ENCODE measurements at regions not wholly inside any gene's neighbourhood (a gene's known extent, or its start where the extent isn't known, plus 50 kb on each side); places are given as distances from the start of the nearest gene placed in this dataset.

- no peak for TF ChIP-seq CTCF (IDR thresholded peaks at IDR 0.05; ENCODE audit: insufficient read depth, low read length, poor library complexity, severe bottlenecking)
- H3K4me3 ChIP-seq (ENCODE audit: low read depth, low read length): no peak overlapping the region
- no peak for DNase-seq (ENCODE audit: low read depth)
- H3K27me3 ChIP-seq (ENCODE audit: control insufficient read depth, insufficient read depth, low read length): no peaks in the 10 kb centered on the region
- no peaks in the 10 kb centered on the region for H3K36me3 ChIP-seq (ENCODE audit: control insufficient read depth, insufficient read depth, low read length)
These were observed 492.0 kb upstream of the SULF2 start for GRCh38 chr20:48277266-48277665.

- TF ChIP-seq CTCF (IDR thresholded peaks at IDR 0.05; ENCODE audit: insufficient read depth, low read length, poor library complexity, severe bottlenecking): no peak
These were observed 490.7 kb upstream of the SULF2 start for GRCh38 chr20:48276021-48276342.

DNA sequence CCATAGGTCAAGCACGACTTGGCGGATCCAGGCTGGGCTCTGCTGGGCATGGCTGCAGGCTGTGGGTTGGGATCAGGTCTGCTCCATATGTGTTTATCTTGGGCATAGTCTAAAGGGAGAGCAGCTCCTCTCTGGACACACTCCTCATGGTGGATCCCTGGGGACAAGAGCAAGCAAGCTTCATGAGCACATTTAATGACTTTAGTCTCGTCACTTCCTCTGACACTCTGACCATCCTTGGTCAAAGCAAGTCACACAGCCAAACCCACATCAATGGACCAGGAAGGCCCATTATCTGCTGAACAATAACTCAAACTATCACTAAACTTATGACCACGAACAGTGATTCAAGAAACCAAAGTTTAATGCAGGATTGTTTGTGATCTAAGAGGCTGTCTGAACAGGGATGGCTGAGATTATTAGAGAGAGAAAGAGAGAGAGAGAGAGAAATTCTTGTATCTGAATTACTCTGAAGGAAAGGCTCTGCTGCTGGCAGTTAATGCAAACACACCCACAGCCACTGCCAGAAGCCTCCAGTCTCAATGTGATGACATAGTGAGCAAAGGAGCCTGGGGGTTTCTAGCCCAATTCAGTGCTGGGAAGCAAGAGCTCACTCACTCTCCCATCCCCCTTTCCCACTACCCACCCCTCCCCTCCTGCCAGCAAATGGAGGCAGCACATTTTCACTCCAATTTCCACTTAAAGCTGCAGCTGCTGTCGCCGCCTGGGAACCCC lies 490.2 kb upstream of the SULF2 start:
- TF ChIP-seq CTCF (IDR thresholded peaks at IDR 0.05; ENCODE audit: insufficient read depth, low read length, poor library complexity, severe bottlenecking): no peak
- no peak for DNase-seq (ENCODE audit: low read depth)
- no peaks in the 10 kb centered on the region for H3K27me3 ChIP-seq (ENCODE audit: control insufficient read depth, insufficient read depth, low read length)
- no peaks in the 10 kb centered on the region for H3K36me3 ChIP-seq (ENCODE audit: control insufficient read depth, insufficient read depth, low read length)
- no peak overlapping the region for H3K4me3 ChIP-seq (ENCODE audit: low read depth, low read length)

More at GRCh38 chr20:48276021-48276342, 490.7 kb upstream of the SULF2 start:
- no peak overlapping the region for H3K4me3 ChIP-seq (ENCODE audit: low read depth, low read length)
- H3K36me3 ChIP-seq (ENCODE audit: control insufficient read depth, insufficient read depth, low read length): no peaks in the 10 kb centered on the region
- H3K27me3 ChIP-seq (ENCODE audit: control insufficient read depth, insufficient read depth, low read length): no peaks in the 10 kb centered on the region
- DNase-seq (ENCODE audit: low read depth): no peak

GRCh38 chr20:48273843-48274242 lies 488.6 kb upstream of the SULF2 start:
- no peak for DNase-seq (ENCODE audit: low read depth)
- Histone ChIP-seq H3K4me3 (ENCODE audit: low read depth, low read length) (no peak overlapping the region), H3K36me3 (ENCODE audit: control insufficient read depth, insufficient read depth, low read length) (no peaks in the 10 kb centered on the region), H3K27me3 (ENCODE audit: control insufficient read depth, insufficient read depth, low read length) (no peaks in the 10 kb centered on the region)
- no peak for TF ChIP-seq CTCF (IDR thresholded peaks at IDR 0.05; ENCODE audit: insufficient read depth, low read length, poor library complexity, severe bottlenecking)

GRCh38 chr20:48270885-48271284 lies 485.6 kb upstream of the SULF2 start:
- Histone ChIP-seq H3K4me3 (ENCODE audit: low read depth, low read length) (no peak overlapping the region), H3K27me3 (ENCODE audit: control insufficient read depth, insufficient read depth, low read length) (no peaks in the 10 kb centered on the region), H3K36me3 (ENCODE audit: control insufficient read depth, insufficient read depth, low read length) (no peaks in the 10 kb centered on the region)
- TF ChIP-seq CTCF (IDR thresholded peaks at IDR 0.05; ENCODE audit: insufficient read depth, low read length, poor library complexity, severe bottlenecking): no peak
- DNase-seq (ENCODE audit: low read depth): no peak
